Transverse colon (tissue), 3 donors: ENCODE measurements at regions not wholly inside any gene's neighbourhood (a gene's known extent, or its start where the extent isn't known, plus 50 kb on each side); places are given as distances from the start of the nearest gene placed in this dataset.

Experiments used
- POLR2A ChIP-seq: fragments of 450-650 bp; IDR thresholded peaks from one replicate; pipeline ENCODE4 v1.6.1; 2016; ENCODE audit warnings: antibody characterized with exemption, mild to moderate bottlenecking, moderate library complexity
- TF ChIP-seq, protein P1 (sequence below), 5 experiments: fragments of 200-600 bp in 3 of 5; fragments of 450-650 bp in 2 of 5; sonication (generic) in 3 of 5; IDR thresholded peaks; 1 replicate in 2 of 5; 2 replicates in 3 of 5; pipeline ENCODE4 v1.5.1; 2016 to 2017; ENCODE audit warnings: antibody characterized with exemption in 5 of 5, inconsistent platforms in 3 of 5, mild to moderate bottlenecking in 2 of 5, moderate library complexity in 1 of 5

GRCh38 chr22:47759909-47760308 is 997.5 kb downstream of the TBC1D22A start:
- TF ChIP-seq, protein P1, sequence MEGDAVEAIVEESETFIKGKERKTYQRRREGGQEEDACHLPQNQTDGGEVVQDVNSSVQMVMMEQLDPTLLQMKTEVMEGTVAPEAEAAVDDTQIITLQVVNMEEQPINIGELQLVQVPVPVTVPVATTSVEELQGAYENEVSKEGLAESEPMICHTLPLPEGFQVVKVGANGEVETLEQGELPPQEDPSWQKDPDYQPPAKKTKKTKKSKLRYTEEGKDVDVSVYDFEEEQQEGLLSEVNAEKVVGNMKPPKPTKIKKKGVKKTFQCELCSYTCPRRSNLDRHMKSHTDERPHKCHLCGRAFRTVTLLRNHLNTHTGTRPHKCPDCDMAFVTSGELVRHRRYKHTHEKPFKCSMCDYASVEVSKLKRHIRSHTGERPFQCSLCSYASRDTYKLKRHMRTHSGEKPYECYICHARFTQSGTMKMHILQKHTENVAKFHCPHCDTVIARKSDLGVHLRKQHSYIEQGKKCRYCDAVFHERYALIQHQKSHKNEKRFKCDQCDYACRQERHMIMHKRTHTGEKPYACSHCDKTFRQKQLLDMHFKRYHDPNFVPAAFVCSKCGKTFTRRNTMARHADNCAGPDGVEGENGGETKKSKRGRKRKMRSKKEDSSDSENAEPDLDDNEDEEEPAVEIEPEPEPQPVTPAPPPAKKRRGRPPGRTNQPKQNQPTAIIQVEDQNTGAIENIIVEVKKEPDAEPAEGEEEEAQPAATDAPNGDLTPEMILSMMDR (IDR thresholded peaks at IDR 0.05) = no peak
- TF ChIP-seq POLR2A = no peak
